ENCODE measurements at regions not wholly inside any gene's neighbourhood (a gene's known extent, or its start where the extent isn't known, plus 50 kb on each side); places are given as distances from the start of the nearest gene placed in this dataset.
"Not testable (repeated sequence)": the region's sequence is repeated elsewhere in the genome, so short reads cannot be mapped to it uniquely, and the experiment has no call there.

DNA sequence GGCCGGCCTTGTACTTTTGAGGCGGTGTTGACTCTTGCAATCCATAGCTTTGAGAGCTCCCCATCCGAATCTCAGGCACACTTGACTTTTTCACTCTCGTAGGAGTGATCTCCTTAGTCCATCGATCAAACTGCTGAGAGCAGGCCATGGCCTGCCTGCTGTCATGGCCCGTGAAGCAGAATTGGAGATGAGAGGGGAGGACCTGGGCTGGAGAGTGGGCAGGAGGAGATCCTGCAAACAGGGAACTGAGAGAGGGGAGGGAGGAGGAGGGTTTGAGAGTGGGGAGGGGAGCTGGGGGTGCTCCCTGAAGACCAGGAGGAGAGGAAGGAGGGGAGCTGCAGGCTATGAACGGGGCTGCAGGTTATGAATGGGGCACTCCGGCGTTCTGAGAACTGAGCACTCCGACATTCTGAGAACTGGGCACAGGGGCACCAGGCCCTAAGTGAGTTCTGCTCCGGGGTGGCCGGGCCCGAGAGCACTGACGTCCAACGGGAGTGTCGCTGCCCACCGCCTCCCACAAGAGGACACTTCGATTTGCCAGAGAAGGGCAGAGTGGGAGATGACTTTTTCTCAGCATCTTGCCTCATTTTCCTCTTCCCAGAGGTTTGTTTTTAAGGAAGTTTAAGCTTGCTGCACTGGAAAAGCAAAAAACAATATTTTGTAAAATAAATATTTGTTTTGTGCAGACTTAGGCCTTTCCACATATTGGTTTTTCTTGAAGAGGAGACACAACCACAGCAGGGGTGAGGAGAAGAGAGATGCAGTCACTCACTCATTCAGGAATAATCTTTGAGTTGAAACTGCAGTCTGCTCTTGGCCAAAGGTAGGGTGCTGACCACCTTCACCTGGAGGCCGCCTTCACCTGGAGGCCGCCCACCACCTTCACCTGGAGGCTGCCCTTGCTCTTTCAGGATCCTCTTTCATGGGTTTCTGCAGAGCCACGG, 194.2 kb downstream of the NPIPB11 start:
- not testable (repeated sequence) for DNase-seq

- not testable (repeated sequence) for DNase-seq
Measured at GRCh38 chr16:29211456-29211855, 195.1 kb downstream of the NPIPB11 start.

DNA sequence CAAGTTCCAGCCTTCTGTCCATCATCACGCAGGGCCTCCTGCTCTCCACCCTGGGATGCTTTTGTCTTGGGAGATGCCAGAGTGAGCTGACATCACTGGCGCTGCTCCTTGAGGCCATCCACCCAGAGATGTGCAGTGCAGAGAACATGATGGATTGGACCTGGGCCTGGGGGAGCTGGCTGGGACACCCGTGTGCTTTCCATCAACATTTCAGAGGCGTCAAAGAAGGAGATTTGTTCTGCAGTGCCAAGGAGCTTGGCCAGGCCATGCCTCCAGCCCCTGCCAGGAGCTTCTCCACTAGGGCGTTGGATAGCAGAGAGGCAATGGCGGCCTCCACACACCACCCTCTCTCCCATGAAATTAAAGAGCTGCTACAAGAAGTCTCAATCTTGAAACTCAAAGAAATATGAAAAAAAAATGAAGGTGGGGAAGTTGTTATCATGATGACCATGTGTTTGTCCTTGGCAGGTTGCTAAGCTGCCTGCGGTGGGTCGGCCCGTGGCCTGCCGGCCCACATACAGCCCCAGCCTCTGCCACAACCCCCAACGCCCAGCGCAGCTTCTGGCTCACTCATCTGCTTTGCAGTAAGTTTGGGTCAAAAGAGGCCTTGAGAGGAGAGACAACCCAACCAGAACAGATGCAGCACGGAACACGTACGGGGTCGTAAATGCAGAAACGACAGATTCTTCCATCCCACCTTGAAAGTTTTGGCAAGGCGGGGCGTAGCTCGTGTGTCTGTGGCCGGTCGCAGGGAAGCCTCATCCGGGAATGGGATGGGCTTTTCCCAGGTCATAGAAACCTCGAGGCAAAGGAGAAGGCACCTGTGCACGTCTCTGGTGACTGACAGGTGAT, 196.0 kb downstream of the NPIPB11 start:
- not testable (repeated sequence) for DNase-seq

- DNase-seq: not testable (repeated sequence)
Measured at GRCh38 chr16:29206120-29206519, 200.4 kb downstream of the NPIPB11 start.

- DNase-seq: not testable (repeated sequence)
Measured at GRCh38 chr16:29205151-29205550, 201.4 kb downstream of the NPIPB11 start.

GRCh38 chr16:29204806-29205135, 201.7 kb downstream of the NPIPB11 start:
- no peak for DNase-seq

DNA sequence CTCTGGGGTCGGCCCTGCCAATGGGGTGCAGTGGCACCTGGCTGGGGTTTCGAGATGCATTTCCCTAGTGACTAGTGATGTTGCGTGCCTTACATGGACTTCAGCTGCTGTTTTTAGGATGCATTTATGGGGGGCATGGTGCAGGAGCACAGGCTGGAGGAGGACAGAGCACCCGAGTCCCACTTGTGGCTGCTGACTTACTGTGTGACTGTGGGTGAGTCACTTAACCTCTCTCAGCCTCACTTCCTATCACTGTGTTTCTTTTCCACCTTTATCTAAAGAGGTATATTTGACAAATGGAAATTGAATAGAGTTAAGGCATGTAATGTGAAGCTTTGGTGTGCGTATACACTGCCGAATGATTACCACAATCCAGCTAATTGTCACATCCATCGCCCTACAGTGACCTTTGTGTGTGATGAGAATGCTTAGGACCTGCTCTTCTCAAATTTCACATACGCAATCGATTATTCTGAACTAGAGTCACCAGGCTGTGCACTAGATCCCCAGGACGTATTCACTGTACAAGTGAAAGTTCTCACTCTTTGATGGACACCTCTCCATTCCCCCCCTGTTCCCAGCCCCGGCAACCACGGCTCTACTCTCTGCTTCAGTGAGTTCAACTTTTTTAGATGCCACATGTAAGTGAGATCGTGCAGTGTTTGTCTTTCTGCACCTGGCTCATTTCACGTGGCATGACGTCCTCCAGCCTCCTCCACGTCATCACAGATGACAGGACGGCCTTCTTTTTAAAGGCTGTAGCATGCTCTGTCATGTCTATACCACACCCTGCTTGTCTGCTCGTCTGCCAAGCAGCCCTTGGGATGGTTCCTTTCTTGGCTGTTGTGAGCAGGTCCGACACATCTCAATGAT, 202.3 kb downstream of the NPIPB11 start:
- DNase-seq: not testable (repeated sequence)

GRCh38 chr16:29203046-29203932, 203.2 kb downstream of the NPIPB11 start:
- not testable (repeated sequence) for DNase-seq

GRCh38 chr16:29202642-29203041, 203.9 kb downstream of the NPIPB11 start:
- DNase-seq: not testable (repeated sequence)

DNA sequence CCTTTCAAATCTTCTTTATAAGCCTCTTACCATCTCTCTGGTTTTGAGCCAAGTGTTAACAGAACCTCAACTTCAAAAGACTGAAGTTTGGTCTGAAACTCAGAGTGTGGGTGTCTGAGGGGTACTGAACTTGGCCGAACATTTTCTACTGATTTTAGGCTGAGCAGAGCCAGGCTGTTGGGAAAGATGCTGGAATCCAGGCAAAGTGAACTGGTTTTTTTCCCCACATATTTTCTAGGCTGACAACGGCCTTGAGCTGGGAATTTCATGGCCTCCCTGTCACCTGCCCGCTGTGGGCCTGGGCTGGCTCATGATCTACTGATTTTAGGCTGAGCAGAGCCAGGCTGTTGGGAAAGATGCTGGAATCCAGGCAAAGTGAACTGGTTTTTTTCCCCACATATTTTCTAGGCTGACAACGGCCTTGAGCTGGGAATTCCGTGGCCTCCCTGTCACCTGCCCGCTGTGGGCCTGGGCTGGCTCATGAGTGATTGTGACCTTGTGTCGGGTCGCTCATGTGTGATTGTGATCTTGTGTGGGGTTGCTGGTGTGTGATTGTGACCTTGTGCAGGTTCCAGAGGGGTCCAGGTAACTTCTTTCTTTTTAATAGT, 204.4 kb downstream of the NPIPB11 start:
- not testable (repeated sequence) for DNase-seq

DNA sequence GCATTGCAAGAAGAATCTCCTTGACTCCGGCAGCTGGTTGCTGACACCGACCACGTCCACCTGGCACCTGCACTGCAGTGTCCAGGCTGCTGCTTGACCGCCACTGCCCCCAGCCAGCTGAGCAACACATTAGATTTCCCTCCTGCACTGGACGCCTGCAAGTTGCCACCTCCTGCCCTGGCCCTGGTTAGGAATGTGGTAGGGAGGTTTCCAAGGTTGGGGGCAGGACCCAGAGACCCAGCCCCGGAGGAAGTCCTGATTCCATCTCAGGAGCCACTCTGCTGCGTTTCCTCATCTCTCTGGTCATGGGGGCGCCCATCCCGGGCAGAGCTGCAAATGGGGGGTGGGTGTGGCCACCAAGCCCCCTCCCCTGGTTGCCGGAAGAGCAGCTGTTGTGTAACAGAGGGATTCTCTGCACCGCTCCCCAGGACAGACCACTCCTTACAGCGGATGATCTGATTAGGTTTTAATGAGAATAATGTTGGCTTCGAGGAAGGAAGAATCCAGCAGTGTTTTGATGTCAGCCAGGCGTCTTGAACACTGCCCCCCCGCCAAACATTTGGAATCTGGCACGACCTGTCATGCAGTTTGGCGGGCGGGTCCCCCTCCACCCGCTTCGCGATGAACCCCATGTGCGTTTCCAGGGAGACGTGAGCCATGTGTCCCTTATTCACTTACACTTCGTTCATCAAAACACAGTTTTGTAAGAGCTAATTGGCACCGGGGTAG, 205.1 kb downstream of the NPIPB11 start:
- DNase-seq: not testable (repeated sequence)

DNA sequence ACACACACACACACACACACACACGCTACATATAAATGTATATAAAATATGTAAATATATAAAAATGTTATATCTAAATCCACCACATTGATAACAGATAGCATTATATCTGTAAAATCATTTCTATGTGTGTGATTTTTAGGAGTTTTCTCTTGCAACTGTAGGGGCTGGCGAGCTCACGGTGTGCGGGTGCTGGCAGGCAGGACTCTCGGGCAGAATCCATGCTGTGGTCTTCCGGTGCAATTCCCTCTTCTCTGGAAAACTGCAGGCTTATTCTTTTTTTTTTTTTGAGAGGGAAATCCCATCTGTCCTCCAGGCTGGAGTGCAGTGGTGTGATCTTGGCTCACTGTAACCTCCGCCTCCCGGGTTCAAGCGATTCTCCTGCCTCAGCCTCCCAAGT, 205.8 kb downstream of the NPIPB11 start:
- DNase-seq: not testable (repeated sequence)

DNA sequence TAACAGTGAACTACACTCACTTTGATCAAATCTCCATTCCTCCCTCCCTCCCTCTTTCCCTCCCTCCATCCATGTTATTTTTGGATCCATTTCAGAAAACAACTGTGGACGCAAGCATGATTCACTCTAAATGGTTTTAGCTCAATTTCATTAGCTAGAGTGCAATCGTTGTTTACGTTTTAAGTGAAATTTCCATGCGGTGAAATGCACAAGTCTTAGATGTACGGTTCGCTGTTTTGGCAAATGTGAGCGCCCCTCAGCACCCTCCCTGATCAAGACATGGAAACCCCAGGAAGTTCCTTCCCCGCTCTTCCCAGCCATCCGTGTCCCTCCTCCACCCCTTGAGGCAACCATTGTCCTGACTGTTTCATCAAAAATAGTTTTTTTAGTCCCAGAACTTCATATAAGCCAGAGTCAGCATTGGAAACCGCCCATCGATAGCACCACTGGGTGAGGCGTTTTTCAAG, 206.3 kb downstream of the NPIPB11 start:
- not testable (repeated sequence) for DNase-seq

DNA sequence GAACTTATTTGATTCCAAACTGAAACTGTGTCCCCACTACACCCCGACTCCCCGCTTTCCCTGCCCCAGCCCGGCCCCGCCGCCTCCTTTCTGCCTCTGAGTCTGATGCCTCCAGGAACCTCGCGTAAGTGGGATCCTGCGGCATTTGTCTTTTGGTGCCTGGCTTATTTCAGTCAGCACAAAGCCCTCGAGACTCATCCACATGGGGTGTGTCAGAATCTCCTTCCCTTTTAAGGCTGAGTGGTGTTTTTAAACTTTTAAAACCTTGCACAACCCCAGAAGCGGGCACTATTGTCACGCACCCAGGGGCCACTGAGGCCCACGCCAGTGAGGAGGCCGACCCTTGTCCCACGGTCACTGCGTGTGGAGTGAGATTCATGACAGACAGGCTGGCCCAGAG, 206.9 kb downstream of the NPIPB11 start:
- not testable (repeated sequence) for DNase-seq

- DNase-seq: no peak
Measured at GRCh38 chr16:29198731-29199521, 207.6 kb downstream of the NPIPB11 start.

- DNase-seq: no peak
Measured at GRCh38 chr16:29198231-29198630, 208.3 kb downstream of the NPIPB11 start.

DNA sequence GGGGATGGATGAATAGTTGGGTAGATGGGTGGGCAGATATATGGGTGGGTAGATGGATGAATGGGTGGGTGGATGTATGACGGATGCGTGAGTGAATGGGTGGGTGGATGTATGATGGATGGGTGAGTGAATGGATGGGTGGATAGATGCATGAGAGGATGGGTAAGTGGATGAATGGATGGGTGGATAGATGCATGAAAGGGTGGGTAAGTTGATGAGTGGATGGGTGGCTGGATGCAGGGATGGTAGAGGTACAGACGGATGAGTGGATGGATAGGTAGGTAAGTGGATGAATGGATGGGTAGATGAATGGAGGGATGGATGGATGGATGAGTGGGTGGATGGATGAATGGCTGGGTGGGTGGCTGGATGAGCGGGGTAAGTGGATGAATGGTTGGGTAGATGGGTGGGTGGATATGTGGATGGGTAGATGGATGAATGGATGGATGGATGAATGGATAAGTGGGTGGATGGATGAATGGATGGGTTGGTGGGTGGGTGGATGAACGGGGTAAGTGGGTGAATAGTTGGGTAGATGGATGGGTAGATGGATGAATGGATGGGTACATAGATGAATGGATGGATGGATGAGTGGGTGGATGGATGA, 208.9 kb downstream of the NPIPB11 start:
- not testable (repeated sequence) for DNase-seq

- DNase-seq: not testable (repeated sequence)
Measured at GRCh38 chr16:29196746-29197145, 209.8 kb downstream of the NPIPB11 start.
